Left ventricle myocardium inferior (tissue), 1 donor: ENCODE measurements at regions not wholly inside any gene's neighbourhood (a gene's known extent, or its start where the extent isn't known, plus 50 kb on each side); places are given as distances from the start of the nearest gene placed in this dataset.

Experiments used
- DNase-seq: peaks from one replicate; pipeline ENCODE4 v3.0.0-alpha.2; 2020
- H3K27ac ChIP-seq: fragments of 200-600 bp; replicated peaks from 2 replicates; pipeline ENCODE4 v1.8.0; 2021
- H3K27me3 ChIP-seq: fragments of 200-600 bp; 2 replicates; pipeline ENCODE4 v1.8.0; 2021; ENCODE audit warnings: low read depth
- H3K36me3 ChIP-seq: fragments of 200-600 bp; 2 replicates; pipeline ENCODE4 v1.8.0; 2021
- H3K4me1 ChIP-seq: fragments of 200-600 bp; 2 replicates; pipeline ENCODE4 v1.8.0; 2021
- H3K4me3 ChIP-seq: fragments of 200-600 bp; 2 replicates; pipeline ENCODE4 v1.8.0; 2021; ENCODE audit warnings: mild to moderate bottlenecking, moderate library complexity
- H3K9me3 ChIP-seq: fragments of 200-600 bp; replicated peaks from 2 replicates; pipeline ENCODE4 v1.8.0; 2021
- intact Hi-C: fragments of 100-400 bp; cut with micrococcal nuclease; formaldehyde crosslinking; loops from one replicate; pipeline ENCODE4 v1.11.0; 2022
- TF ChIP-seq, protein P1 (sequence below): fragments of 200-600 bp; IDR thresholded peaks from 2 replicates; pipeline ENCODE4 v1.8.0; 2021; ENCODE audit warnings: antibody characterized with exemption, mild to moderate bottlenecking, borderline replicate concordance
- donor health status: DM: no; HTN: yes; CAD: no; lungs with severe emphysema.

DNA sequence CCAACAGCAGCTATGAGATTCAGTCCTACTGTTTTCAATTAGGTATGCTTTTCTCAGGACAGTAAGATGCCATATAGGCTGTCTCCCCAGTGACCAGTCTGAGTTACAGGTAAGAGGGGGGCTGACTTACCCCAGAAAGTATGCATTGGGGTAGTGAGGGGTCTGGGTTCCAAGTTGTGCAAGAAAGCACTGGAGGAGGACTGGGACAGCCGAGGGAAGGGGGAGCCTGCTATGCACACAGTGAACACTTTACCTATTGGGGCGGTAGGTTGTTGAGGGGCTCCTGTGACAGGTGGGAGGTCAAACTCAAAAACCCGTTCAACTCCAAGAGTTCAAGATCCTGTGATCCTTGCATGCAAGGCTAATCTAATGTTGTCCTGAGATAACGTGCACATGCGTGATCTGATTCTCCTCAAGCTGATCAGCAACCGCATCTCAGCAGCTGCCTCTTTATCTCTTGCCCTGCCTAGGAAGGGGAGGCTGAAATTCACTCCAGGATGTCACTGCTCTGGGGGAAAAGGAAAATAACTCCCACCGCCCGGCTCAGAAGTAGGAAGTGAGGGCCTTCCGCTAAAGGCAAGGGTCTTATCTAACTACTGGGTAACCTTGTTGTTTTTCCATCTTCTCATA, 108.8 kb upstream of the KIT start:
- Histone ChIP-seq H3K4me1 (peaks cover 4% of the 10 kb centered on the region), H3K27me3 (no peaks in the 10 kb centered on the region), H3K9me3 (no peaks in the 10 kb centered on the region), H3K27ac (no peak overlapping the region), H3K36me3 (no peaks in the 10 kb centered on the region), H3K4me3 (no peak overlapping the region)
- TF ChIP-seq, protein P1, sequence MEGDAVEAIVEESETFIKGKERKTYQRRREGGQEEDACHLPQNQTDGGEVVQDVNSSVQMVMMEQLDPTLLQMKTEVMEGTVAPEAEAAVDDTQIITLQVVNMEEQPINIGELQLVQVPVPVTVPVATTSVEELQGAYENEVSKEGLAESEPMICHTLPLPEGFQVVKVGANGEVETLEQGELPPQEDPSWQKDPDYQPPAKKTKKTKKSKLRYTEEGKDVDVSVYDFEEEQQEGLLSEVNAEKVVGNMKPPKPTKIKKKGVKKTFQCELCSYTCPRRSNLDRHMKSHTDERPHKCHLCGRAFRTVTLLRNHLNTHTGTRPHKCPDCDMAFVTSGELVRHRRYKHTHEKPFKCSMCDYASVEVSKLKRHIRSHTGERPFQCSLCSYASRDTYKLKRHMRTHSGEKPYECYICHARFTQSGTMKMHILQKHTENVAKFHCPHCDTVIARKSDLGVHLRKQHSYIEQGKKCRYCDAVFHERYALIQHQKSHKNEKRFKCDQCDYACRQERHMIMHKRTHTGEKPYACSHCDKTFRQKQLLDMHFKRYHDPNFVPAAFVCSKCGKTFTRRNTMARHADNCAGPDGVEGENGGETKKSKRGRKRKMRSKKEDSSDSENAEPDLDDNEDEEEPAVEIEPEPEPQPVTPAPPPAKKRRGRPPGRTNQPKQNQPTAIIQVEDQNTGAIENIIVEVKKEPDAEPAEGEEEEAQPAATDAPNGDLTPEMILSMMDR: no peak
- intact Hi-C loops: no loop called here
- no peak for DNase-seq

DNA sequence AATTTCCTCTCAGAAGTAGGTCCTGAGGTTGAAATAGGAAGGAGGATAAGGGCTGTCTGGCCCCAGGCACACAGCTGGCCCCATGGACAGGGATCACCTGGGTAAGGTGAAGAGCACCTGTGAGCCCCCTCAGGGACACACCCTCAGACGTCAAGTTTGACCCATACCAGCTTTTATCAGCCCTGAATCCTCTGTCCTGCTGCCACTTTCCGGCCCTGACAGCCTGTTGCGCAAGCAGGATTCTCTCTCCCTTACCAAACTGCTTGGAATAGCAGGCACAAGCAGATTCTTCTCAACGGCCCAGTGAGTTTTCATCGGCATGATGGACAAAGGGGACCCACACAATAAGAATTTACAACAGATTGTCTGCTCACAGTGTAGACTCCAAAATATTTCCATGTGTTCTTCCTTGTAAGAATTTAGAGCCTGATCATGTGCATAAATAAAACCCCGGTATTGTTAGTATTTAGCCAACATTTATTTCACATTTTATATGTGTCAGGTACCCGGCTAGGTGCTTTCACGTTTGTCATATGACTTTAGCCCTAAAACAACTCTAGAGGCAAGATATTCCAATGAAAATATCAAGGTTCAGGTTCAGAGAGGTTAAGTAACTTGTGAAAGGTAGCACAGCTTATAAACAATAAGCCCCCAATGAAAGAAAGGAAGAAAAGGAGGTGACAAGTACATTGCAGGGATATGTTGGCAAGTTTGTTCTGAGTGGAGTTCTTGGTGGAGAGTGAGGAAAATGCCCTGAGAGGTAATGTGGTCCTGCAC, 107.2 kb upstream of the KIT start:
- no peak for DNase-seq
- TF ChIP-seq, protein P1: no peak
- Histone ChIP-seq H3K36me3 (no peaks in the 10 kb centered on the region), H3K4me1 (peaks cover 4% of the 10 kb centered on the region), H3K9me3 (no peaks in the 10 kb centered on the region), H3K4me3 (no peak overlapping the region), H3K27ac (no peak overlapping the region), H3K27me3 (no peaks in the 10 kb centered on the region)
- intact Hi-C loops: no loop called here

DNA sequence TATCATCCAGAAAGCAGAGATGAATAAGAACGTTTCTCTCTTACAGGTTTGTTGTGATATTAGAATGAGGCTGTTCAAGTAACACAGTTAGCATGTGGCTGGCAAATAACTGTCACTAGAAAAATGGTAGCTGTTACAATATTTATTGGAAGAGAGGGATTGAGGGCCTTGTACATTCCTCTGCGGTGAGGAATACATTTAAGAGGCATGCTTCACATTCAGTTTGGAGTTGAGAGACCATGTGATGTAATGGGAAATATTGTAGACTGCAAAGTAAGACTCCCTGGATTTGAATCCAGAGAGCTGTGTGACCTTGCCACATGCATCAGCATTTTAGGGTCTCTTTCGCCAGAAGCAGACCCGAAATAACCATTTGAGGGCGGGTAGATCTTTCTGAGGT, 104.8 kb upstream of the KIT start:
- intact Hi-C loops: no loop called here
- TF ChIP-seq, protein P1: no peak
- H3K36me3 ChIP-seq: no peaks in the 10 kb centered on the region
- no peaks in the 10 kb centered on the region for H3K27me3 ChIP-seq
- DNase-seq: no peak
- H3K27ac ChIP-seq: no peak overlapping the region
- H3K4me3 ChIP-seq: no peak overlapping the region
- H3K4me1 ChIP-seq: peaks cover 4% of the 10 kb centered on the region
- no peaks in the 10 kb centered on the region for H3K9me3 ChIP-seq

DNA sequence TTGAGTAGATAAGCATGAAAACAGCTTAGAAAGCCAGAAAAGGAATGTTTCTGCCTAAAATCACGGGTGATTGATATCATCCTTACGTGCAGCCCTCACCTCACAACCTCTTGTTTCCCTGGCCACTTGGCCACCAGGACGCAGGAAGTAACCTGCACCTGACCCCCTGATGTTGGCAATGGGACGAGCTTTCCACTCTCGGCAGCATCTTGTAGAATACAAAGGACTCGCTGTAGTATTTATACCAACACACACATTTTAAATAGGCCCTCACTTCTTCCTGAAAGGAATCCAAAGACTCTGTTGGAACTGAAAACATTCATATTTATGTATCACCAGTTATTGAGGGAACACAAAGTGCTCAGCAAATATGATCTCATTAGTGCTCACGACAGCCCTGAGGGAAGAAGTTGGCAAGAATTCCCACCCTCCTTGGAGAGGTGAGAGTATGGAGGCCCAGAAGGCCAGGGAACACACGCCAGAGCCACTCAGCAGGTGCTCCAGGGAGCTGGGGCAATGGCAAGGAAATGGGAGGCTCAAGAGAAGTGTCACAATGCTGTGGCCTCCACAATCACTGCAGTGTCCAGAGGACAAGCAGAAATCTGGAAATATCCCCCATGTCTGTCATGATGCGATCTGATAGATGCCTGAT, 103.3 kb upstream of the KIT start:
- DNase-seq: no peak
- H3K27ac ChIP-seq: no peak overlapping the region
- no peaks in the 10 kb centered on the region for H3K9me3 ChIP-seq
- TF ChIP-seq, protein P1: no peak
- H3K4me1 ChIP-seq: peaks cover 4% of the 10 kb centered on the region
- H3K36me3 ChIP-seq: no peaks in the 10 kb centered on the region
- intact Hi-C loops: no loop called here
- no peak overlapping the region for H3K4me3 ChIP-seq
- no peaks in the 10 kb centered on the region for H3K27me3 ChIP-seq

DNA sequence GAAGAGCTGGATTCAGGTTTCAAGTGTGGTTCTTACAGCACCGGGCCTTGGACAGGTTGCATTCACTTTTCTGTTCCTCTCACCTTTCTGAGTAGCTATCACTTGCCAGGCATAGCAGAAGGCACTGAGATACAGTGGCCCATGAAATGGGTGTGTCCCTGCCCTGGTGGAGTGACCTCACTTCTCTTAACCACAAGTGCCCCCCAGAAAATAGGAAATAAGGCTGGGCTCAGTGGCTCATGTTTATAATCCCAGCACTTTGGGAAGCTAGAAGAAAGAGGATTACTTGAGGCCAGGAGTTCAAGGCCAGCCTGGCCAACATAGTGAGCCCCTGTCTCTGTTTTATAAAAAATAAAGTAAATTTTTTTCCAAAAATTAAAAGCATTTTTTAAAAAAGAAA, 101.7 kb upstream of the KIT start:
- TF ChIP-seq, protein P1: no peak
- intact Hi-C loops: no loop called here
- DNase-seq: no peak

More for the DNA sequence above, 101.7 kb upstream of the KIT start:
- no peaks in the 10 kb centered on the region for H3K36me3 ChIP-seq
- no peaks in the 10 kb centered on the region for H3K9me3 ChIP-seq
- H3K4me1 ChIP-seq: no peaks in the 10 kb centered on the region
- H3K27me3 ChIP-seq: no peaks in the 10 kb centered on the region
- H3K4me3 ChIP-seq: no peak overlapping the region
- H3K27ac ChIP-seq: no peak overlapping the region
